Spleen (tissue), 7 donors: ENCODE measurements at regions not wholly inside any gene's neighbourhood (a gene's known extent, or its start where the extent isn't known, plus 50 kb on each side); places are given as distances from the start of the nearest gene placed in this dataset.

ENCODE experiments used
- POLR2A ChIP-seq, 3 donors: fragments of 450-650 bp; IDR thresholded peaks; one replicate each; pipeline ENCODE4 v1.5.1; 2017; ENCODE audit warnings: antibody characterized with exemption in 3 of 3, mild to moderate bottlenecking in 1 of 3
- POLR2AphosphoS5 ChIP-seq, 3 donors: sonication (generic); formaldehyde crosslinking; IDR thresholded peaks; one replicate each; pipeline ENCODE4 v1.5.1; 2017; ENCODE audit warnings: antibody characterized with exemption in 3 of 3
- TF ChIP-seq, protein P1 (sequence below), 11 experiments: fragments of 200-600 bp in 7 of 11; fragments of 450-650 bp in 4 of 11; sonication (generic) in 4 of 11; IDR thresholded peaks in 8 of 11; conservative IDR thresholded peaks in 3 of 11; 1 replicate in 7 of 11; 2 replicates in 4 of 11; pipeline versions ENCODE4 v1.4.0 to v1.8.0; 2016 to 2021; ENCODE audit warnings: antibody characterized with exemption in 11 of 11, inconsistent platforms in 4 of 11, mild to moderate bottlenecking in 1 of 11
- donor health status: DM: no; HTN: no; CAD: no; lungs with moderate emphysema.
- donor health status: DM: no; HTN: no; CAD: no.
- donor health status: DM: no; HTN: no; CAD: no.

- TF ChIP-seq POLR2A (IDR thresholded peaks at IDR 0.05) (no peak), POLR2AphosphoS5 (IDR thresholded peaks at IDR 0.05) (no peak)
- TF ChIP-seq, protein P1, sequence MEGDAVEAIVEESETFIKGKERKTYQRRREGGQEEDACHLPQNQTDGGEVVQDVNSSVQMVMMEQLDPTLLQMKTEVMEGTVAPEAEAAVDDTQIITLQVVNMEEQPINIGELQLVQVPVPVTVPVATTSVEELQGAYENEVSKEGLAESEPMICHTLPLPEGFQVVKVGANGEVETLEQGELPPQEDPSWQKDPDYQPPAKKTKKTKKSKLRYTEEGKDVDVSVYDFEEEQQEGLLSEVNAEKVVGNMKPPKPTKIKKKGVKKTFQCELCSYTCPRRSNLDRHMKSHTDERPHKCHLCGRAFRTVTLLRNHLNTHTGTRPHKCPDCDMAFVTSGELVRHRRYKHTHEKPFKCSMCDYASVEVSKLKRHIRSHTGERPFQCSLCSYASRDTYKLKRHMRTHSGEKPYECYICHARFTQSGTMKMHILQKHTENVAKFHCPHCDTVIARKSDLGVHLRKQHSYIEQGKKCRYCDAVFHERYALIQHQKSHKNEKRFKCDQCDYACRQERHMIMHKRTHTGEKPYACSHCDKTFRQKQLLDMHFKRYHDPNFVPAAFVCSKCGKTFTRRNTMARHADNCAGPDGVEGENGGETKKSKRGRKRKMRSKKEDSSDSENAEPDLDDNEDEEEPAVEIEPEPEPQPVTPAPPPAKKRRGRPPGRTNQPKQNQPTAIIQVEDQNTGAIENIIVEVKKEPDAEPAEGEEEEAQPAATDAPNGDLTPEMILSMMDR (IDR thresholded peaks at IDR 0.05 in 8 of 11, conservative IDR thresholded peaks at IDR 0.05 in 3 of 11), result no peak
Observed at GRCh38 chr1:119222271-119222670, 81.8 kb upstream of the WARS2 start.
